ENCODE measurements at regions not wholly inside any gene's neighbourhood (a gene's known extent, or its start where the extent isn't known, plus 50 kb on each side); places are given as distances from the start of the nearest gene placed in this dataset.

DNA sequence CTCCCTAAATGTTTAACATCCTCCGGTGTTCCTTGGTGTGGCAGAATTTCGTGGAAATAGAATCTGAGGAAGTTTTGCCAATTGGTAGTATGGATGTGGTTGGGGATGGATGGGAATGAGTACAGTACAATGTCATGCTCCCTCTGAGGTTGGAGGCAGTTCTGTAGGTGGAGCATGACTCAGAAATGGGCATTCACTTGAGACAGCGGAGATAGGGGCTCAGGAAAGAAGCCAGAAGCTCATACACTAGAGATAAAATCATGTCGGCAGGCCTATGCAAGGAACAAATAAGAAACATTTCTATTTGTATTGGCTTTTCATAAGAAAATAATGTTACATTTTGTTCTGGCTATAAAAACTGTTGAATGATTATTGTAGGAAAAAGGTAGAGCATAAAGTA lies 196.0 kb downstream of the URB2 start:
- no peak for DNase-seq (ENCODE audit: low spot score)

DNA sequence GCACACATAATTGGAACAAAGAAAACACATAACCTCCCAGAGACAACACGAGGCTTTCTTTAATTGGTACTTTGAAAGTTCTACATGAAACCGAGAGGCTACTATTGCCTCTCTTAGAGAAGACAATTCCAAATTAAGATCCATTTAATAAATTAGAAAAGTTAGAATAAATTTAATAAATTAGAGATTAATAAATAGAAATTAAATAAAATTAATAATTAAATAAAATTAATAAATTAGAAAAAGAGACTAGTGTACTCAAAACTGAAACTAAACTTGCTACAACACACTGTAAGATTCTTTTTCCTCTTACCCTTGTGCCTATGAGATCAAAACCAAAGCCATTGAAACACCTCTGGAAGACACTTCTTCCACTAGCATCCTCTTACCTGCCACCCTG lies 199.0 kb downstream of the URB2 start:
- DNase-seq (ENCODE audit: low spot score): no peak

DNA sequence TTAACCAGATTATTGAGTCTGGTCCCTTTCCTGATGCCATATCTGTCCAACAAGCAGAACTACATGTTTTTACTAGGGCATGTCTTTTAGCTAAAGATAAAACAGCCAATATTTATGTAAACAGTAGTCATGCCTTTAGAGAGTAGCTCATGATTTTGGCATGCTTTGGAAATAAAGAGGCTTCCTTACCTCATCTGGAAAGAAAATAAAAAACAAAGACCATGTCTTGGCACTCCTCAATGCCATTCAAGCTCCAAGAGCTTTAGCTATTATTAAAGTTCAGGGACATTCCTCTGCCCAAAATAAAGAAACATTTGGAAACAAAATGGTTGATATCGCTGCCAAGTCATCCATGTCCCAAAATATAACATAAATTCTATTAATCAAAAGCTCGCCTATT lies 202.4 kb downstream of the URB2 start:
- no peak for DNase-seq (ENCODE audit: low spot score)

DNA sequence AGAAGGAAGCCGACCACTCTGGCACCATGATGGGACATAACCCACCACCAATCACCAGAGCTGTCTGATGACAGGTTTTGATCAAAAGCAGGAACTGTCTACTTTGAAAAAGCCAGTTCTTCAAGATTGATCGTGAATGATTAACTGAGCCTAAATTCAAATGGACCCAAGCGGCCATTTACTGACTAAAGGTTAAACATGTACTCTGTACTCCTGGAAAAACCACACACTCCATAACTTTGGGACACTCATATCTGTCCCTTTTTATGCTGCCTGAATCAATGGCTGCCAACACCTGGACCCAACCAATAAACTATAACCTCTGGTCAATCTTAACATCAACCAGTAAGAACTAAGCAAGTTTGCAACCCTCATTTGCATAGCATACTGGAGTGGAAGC lies 206.6 kb downstream of the URB2 start:
- no peak for DNase-seq (ENCODE audit: low spot score)

DNA sequence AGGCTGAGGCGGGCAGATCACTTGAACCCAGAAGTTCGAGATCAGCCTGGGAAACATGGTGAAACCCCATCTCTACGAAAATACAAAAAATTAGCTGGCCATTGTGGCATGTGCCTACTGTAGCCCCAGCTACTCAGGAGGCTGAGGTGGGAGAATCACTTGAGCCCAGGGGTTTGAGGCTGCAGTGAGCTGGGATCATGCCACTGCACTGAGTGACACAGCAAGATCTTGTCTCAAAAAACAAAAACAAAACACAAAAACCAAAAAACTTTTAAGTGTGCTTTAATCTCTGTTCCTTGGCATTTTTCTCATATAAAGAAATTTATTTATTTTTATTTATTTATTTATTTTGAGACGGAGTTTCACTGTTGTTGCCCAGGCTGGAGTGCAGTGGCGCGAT lies 208.2 kb downstream of the URB2 start:
- DNase-seq (ENCODE audit: low spot score): no peak

DNA sequence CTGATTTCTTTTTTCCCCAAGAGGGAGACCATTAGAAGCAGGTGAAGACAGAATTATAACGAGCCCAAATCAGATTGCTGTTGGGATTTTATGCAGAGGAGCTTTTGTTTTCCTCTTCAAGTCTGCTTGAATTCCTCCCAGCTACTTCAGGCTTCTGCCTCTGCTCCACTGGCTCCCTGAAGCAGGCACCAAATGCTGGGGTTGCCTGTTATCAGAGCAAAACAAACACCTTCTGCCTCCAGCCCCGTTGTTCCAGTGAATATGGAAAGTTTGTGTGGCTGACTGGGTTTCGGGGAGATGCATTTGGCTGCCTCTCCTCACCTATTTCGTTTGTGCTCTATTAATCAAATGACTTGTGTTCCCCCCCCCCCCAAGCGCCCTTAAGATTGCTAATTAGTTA lies 209.2 kb downstream of the URB2 start:
- no peak for DNase-seq (ENCODE audit: low spot score)

DNA sequence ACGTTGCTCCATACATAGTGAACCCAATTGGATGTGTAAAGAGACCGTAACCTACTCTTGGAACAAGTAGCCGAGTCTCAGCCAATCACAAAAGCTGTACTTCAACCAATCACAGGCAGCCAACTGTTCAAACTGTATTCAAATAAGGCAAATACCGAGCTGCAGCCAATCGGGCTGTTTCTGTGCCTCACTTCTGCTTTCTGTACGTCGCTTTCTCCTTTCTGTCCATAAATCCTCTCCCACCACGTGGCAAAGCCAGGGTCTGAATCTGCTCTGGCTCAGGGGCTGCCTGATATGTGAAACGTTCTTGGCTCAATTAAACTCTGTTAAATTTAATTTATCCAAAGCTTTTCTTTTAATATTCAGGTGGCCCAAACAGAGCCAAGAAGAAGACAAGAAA lies 210.3 kb downstream of the URB2 start:
- DNase-seq (ENCODE audit: low spot score): no peak

DNA sequence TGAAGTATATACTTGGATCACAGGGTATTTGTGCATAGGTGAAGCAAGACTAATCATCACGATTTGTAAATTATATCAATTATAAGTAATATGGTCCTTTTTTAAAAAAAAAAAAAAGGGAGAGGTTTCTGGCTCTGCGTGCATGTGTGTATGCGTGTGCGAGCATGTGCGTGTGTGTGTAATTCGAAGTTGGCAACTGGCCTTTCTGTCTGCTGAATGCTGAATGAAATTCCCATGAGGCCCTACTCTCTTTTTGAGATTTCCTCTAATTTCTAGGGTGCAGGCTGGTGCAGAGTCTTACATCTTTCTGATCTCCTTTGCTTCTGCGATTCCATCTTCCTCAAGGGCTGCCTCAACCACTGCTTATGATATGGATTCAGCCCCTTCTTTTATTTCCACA lies 212.2 kb downstream of the URB2 start:
- DNase-seq (ENCODE audit: low spot score): no peak

DNA sequence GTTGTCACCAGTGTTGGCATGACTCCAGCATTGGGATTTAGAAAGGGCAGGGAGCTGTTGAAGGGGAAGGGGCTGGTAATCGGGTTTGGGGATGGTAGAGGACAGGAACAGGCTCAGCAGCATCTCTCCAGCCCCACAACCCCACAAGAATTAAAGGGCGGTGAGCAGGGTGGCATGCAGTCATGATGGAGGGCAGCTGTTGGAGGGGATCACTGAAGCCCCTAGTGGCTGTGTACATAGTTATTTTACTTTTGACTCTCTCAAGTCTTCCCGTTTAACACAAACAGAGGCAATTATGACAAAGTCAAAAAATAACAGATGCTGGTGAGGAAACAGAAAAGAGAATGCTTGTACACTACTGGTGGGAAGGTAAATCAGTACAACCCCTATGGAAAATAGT lies 213.8 kb downstream of the URB2 start:
- no peak for DNase-seq (ENCODE audit: low spot score)

DNA sequence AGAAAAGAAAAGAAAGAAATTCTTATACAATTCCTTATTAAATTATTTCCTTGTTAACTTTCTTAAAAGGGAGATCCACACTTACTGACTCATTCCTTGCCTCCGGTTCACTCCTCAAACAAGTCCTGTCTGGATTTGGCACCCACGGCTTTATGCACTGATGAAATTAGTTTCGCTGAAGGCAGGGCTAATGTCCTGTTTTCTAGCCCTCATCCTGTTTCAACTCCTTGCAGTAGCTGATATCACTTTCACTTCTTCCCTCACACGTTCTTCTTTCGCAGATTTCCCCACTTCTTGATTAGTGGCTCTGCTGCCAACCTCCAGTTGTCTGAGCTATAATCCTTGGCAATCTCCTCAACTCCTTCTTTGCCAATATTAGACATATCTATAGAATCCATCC lies 215.2 kb downstream of the URB2 start:
- DNase-seq (ENCODE audit: low spot score): peak; percentile 35

DNA sequence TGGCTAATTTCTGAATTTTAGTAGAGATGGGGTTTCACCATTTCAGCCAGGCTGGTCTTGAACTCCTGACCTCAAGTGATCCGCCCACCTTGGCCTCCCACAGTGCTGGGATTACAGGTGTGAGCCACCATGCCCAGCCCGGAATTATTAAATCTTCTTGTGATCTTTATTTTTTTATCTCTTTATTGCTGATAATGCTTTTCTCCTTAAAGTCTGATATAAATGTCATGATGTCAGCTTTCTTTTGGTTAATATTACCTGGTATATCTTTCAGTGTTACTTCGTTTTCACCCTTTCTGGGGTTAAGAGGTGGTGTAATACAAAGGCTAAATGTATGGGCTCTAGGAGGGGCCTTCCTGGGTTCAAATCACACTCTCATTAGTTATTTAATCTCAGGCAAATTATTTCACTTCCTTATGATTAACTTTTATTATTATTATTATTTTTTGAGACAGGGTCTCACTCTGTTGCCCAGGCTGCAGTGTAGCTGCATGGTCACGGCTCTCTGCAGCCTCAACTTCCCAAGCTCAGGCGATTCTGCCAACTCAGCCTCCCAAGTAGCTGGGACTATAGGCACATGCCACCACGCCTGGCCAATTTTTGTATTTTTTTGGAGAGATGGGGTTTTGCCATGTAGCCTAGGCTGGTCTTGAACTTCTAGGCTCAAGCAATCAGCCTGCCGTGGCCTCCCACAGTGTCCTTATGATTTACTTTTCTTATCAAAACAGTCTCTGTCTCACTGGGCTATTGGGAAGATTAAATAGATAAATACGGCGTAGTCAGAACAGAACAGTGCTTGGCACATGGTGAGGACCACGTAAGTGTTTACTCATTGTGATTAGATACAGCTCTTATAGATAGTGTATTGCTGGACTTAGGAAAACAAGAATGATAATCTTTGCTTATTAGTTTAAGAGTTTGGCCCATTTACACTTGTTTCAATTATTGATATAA lies 216.5 kb downstream of the URB2 start:
- DNase-seq (ENCODE audit: low spot score): no peak

DNA sequence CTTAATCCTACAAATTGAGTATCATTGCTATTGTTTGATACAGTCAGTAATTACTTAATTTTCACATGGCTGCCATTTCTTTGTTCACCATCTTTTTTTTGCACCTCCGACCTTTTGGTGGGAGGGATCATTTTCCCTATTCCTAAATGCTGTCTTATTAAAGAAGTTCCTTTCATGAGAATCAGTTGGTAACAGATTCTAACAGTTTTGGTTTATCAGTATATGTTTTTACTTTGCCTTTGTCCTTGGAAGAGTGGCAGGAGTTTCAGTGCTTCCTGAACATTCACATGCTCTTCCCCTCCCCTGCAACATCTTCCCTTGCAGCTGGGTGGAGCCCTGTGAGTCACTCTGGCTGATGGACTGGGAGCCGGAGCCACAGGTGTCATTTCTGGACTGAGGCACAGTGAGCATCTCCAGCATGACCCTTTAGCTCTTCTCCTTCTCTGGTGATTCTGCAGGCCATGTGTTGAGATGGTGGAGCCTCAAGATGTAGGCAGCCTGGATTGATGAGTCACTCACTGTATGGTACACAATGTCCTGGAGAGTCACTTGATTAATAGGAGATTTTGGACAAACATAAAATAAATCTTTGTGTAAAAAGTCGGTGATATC lies 217.7 kb downstream of the URB2 start:
- peak; percentile 50 for DNase-seq (ENCODE audit: low spot score)

DNA sequence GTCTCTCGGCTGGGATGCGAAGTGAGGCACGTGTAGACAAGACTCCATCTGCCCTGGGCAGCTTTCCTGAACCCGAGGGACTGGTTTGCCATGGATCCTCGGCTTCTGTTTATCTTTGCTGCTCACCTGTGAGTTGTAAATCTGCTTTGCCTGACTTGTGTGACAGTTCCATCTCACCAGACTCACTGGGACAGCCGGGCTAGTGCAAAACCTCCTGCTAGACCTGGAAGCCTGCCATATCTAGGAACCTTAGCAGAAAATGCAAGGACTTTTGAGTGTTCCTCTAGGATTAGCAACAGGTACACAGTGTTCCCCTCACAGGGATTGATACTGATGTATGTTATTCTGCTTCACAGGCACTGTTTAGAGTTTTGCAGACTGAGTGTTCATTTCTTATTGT lies 218.6 kb downstream of the URB2 start:
- DNase-seq (ENCODE audit: low spot score): no peak

DNA sequence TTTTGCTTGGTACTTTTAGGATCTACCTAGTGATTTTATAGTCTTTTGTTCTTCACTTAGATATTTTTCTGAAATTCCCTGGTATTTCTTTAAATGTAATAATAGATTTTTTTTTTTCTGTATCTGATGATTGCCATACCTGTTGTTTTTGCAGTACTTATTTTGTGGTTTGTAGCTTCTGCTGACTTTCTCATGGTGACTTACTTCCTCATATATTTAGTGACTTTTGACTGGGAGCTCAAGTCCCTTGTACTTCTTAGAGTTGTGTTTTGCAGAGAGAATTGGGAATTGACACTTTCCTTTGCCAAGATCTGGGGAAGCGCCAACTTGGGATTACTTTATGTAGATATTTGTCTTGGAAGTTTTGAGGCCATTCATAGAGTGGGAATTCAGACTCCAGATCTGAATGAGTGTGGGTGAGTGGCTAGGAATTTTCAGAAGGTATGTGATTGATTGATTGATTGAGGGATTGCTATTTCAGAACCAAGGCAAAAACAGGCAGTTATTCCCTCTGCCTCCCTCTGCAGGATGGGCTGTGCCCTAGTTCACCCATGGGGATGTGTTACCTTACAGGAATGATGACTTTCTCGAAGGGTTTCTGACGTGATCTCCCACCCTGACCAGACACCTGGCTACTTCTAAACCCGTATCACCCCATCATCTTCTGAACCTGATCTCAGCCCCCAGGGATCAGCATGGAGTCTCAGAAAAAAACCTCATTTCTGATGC lies 219.5 kb downstream of the URB2 start:
- DNase-seq (ENCODE audit: low spot score): no peak

DNA sequence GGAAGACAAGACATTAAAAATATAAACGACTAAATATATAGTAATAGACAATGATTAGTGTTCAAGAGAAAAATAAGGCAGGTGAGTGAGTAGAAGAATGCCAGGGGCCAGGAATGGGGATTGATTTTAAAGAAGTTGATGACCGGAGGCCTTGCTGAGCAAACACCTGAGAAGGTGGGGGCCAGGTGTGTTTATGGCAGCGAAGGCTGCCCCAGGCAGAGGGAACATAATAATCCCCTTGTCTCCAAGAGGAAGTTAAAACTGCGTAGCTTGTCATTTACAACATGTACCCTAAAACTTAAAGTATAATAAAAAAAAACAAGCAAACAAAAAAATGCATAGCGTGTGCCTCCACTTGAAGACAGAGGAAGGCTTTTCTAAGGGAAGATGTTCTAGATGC lies 220.3 kb downstream of the URB2 start:
- no peak for DNase-seq (ENCODE audit: low spot score)

DNA sequence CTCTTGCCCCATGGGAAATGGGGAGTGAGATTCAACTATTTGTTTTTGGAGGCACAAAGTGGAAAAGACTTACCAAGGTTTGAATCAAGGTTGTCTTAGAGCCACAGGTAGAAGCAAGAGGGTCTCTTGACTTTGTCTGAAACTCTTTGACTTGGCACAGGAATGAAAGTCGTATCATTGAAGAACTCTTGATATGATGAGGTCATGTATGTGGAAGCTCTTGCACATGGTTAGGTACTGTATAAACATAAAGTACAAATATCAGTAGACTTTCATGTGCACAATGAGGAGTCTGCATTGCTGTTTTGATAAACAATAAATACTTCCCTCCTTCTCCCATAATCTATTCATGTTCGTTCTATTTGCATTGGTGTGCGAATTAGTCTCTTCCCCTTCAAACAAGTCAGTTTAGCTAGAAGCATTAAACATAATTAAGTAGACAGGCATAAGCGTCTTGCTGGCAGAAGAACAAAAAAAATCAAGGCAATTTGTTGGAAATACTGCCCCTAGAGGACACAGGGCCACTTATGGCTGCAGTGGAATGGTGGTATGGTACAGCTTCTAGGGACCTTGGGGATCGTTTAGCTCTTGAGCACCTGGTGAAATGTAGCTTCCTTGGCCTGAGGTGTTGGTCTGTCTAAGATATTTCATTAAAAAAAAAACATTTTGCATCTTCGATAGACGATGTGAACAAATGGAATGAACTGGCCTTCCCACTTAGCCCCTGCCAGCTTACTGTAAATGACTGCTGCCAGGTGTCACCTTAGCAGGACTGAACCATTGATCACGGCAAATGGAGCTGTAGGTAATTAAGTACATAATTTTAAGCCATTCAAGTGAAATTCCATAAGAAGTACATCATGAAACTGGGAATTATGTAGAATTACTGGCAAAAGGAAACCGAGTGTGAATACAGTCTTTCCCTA lies 218.0 kb upstream of the GALNT2 start:
- DNase-seq (ENCODE audit: low spot score): no peak

DNA sequence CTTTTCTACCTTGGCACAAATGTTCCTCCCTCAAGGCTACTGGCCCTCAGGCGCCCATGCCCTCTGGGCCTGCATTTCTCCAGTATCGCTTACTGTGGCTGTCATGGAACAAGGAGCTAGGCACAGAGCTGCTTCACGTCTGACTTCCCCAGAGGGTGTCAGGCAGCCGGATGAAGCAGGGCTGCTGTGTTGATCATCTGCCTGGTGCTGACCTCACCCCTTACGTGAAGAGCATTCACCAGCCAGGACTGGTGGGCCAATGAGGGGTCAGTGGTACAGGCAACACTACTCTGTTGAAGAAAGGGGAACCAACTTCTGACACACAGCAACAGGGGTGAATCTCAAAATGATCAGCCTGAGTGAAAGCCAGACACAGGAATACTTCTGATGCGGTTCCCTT lies 215.5 kb upstream of the GALNT2 start:
- DNase-seq (ENCODE audit: low spot score): no peak

DNA sequence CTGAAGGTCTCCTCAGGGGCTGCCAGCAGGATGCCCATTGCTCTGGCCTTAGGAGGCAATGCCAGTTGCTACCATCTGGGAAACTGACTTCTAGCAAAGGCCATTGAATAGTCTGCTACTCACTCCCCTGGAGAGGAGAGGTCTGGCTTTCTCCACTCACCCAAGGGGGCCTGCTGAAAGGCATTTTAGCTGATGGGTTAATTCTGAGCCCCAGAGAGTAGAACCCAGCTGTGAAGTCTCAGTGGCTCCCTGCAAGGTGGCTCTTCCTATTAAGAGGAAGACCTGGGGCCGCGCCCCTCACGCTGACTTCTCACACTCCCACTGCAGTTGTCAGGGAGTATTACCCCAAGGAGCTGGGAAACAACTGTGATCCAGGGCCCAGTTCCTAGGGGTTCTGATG lies 213.3 kb upstream of the GALNT2 start:
- no peak for DNase-seq (ENCODE audit: low spot score)

DNA sequence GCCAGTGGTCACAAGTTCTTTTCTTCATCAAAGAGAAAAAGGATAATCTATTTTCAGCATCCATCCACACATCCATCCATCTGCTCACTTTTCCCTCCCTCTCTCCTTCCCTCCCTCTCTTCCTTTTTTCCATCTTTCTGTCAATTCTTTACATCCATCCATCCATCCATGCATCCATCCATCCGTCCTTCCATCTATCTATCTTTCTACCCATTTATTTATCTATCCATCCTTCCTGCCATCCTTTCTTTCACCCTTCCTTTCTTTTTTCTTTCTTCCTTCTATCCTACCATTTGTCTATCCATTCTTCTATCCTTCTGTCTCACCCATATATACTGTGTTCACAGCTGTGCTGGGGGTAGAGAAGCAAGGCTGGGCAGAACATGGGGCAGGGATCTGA lies 212.4 kb upstream of the GALNT2 start:
- DNase-seq (ENCODE audit: low spot score): no peak

DNA sequence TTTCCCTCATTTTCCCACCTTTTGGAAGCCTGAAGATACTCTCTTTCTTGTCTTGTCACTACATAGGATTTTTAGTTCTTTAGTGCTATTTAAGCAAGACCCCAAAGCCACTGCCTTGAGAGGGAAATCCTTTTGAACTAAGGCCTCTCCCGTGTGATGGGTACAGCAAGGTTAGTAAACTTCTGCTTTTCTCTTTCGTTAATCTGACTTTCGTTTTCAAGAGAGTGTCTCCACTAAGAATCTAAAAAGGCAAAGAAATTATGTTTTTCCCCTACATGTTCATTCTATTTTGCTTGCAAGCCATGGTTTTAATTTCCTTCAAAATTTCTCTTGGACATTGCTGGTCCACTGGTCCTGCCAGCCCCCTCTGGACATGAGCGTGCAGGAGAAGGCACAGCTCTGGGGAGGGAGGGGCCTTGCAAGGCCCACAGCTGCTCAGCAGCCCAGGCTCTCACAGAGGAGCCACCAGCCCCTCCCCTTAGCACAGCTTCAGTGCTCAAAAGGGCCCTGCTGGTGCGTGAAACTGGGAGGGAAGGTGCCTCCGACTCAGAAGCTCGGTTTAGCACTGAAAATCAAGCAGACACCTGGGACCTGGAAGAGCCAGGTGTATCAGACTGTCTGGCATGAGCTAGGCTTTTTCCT lies 210.9 kb upstream of the GALNT2 start:
- peak; percentile 80 for DNase-seq (ENCODE audit: low spot score)

DNA sequence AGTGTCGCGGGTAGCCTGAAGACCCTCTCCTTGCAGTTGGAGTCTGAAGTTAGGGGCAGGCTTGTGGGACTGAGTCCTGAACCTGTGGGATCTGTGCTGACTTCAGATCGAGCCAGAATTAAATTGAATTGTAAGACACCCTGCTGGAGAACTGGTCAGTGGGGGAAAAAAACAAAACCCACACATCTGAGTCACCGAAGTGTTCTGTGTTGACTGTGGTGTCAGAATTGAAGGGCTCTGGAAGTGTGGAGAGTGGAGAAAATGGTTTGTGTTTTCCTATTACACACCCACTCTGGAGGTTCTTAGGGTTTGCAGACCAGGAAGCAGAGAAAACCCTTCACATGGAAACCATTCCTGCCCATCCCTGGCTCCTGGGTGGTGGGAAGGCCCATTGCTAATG lies 209.5 kb upstream of the GALNT2 start:
- DNase-seq (ENCODE audit: low spot score): no peak

All from Ammon's horn (tissue), 1 donor.